ENCODE measurements at regions not wholly inside any gene's neighbourhood (a gene's known extent, or its start where the extent isn't known, plus 50 kb on each side); places are given as distances from the start of the nearest gene placed in this dataset.

DNA sequence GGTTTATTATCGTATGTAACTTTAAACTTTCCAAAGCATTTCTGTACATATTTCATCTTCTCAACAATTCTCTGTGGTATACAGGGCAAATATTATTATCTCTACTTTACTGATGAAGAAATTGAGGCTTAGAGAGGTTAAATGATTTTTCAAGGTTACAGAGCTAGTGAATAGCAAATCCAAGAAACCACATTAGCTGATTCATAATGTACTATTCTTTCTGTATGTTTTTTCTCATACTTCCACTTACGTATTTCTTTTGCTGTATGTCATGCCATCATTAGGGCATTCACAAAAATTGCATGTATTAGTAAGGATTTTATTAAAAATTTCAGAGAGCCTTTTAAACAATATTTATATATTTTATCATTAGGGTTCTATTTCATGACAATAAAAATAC is 372.4 kb upstream of the DMAC1 start:
- 81% methylated on average over 2 of the region's 2 CpGs for WGBS
- no peak for TF ChIP-seq RAD21 (IDR thresholded peaks at IDR 0.05)
- no peak for TF ChIP-seq EGR1 (IDR thresholded peaks at IDR 0.05; ENCODE audit: low read depth in 2 of 2)
- TF ChIP-seq FOXA2 (IDR thresholded peaks at IDR 0.05) = no peak
- no peak for TF ChIP-seq JUND (IDR thresholded peaks at IDR 0.05)
- TF ChIP-seq, protein P1, sequence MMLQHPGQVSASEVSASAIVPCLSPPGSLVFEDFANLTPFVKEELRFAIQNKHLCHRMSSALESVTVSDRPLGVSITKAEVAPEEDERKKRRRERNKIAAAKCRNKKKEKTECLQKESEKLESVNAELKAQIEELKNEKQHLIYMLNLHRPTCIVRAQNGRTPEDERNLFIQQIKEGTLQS (IDR thresholded peaks at IDR 0.05) = no peak
- no peak for TF ChIP-seq NR2F2 (IDR thresholded peaks at IDR 0.05)
- TF ChIP-seq, protein P2, sequence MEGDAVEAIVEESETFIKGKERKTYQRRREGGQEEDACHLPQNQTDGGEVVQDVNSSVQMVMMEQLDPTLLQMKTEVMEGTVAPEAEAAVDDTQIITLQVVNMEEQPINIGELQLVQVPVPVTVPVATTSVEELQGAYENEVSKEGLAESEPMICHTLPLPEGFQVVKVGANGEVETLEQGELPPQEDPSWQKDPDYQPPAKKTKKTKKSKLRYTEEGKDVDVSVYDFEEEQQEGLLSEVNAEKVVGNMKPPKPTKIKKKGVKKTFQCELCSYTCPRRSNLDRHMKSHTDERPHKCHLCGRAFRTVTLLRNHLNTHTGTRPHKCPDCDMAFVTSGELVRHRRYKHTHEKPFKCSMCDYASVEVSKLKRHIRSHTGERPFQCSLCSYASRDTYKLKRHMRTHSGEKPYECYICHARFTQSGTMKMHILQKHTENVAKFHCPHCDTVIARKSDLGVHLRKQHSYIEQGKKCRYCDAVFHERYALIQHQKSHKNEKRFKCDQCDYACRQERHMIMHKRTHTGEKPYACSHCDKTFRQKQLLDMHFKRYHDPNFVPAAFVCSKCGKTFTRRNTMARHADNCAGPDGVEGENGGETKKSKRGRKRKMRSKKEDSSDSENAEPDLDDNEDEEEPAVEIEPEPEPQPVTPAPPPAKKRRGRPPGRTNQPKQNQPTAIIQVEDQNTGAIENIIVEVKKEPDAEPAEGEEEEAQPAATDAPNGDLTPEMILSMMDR (IDR thresholded peaks at IDR 0.05; ENCODE audit: low read depth, low read length, missing input control) = no peak
- H3K4me3 ChIP-seq (ENCODE audit: low read depth in 1 of 3, low read length in 3 of 3) = no peak overlapping the region
- H3K36me3 ChIP-seq (ENCODE audit: control insufficient read depth in 4 of 4, insufficient read depth in 3 of 4, low read depth in 1 of 4, low read length in 3 of 4) = no peaks in the 10 kb centered on the region
- no peak overlapping the region for H3K9ac ChIP-seq (ENCODE audit: low read depth in 1 of 2, low read length in 2 of 2)
- H3K27ac ChIP-seq (ENCODE audit: low read depth in 1 of 2, low read length in 2 of 2) = no peak overlapping the region
- DNase-seq (ENCODE audit: low spot score) = no peak
- peaks cover 0 to 2% (median 0%) of the 10 kb centered on the region in 4 donors for H3K27me3 ChIP-seq (ENCODE audit: control insufficient read depth in 4 of 4, insufficient read depth in 4 of 4, low read length in 3 of 4)
- no peaks in the 10 kb centered on the region for H3K9me3 ChIP-seq (ENCODE audit: control insufficient read depth in 4 of 4, low read length in 3 of 4)
- no peaks in the 10 kb centered on the region for H3K4me1 ChIP-seq (ENCODE audit: control insufficient read depth in 4 of 4, insufficient read depth in 4 of 4, low read length in 3 of 4)

DNA sequence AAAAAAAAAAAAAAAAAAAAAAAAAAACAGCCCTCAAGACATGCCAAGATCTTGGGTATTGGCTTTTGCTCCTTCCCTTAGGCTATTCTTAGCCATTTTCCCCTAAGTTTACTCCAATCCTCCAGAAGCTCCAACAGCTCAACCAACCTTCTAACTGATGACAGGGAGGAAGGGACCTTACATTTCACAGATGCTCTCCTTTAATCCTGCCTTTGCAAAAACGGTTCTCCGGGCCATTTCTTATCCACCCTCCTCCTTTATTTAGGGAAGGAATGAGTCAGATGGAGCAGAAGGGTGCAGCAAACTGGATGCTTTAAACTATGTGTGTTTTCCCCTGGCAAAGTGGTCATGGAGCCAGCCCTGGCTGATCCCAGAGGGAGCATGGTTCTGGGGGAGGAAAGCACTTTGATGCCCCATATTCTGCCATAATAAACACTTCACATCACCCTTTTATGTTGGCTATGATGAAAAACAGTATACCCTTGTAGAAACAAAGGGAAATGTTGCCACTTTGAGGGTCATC is 369.4 kb upstream of the DMAC1 start:
- no peak overlapping the region for H3K4me3 ChIP-seq (ENCODE audit: low read depth in 1 of 3, low read length in 3 of 3)
- TF ChIP-seq, protein P3, sequence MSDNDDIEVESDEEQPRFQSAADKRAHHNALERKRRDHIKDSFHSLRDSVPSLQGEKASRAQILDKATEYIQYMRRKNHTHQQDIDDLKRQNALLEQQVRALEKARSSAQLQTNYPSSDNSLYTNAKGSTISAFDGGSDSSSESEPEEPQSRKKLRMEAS (IDR thresholded peaks at IDR 0.05) = no peak
- TF ChIP-seq, protein P4, sequence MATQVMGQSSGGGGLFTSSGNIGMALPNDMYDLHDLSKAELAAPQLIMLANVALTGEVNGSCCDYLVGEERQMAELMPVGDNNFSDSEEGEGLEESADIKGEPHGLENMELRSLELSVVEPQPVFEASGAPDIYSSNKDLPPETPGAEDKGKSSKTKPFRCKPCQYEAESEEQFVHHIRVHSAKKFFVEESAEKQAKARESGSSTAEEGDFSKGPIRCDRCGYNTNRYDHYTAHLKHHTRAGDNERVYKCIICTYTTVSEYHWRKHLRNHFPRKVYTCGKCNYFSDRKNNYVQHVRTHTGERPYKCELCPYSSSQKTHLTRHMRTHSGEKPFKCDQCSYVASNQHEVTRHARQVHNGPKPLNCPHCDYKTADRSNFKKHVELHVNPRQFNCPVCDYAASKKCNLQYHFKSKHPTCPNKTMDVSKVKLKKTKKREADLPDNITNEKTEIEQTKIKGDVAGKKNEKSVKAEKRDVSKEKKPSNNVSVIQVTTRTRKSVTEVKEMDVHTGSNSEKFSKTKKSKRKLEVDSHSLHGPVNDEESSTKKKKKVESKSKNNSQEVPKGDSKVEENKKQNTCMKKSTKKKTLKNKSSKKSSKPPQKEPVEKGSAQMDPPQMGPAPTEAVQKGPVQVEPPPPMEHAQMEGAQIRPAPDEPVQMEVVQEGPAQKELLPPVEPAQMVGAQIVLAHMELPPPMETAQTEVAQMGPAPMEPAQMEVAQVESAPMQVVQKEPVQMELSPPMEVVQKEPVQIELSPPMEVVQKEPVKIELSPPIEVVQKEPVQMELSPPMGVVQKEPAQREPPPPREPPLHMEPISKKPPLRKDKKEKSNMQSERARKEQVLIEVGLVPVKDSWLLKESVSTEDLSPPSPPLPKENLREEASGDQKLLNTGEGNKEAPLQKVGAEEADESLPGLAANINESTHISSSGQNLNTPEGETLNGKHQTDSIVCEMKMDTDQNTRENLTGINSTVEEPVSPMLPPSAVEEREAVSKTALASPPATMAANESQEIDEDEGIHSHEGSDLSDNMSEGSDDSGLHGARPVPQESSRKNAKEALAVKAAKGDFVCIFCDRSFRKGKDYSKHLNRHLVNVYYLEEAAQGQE (IDR thresholded peaks at IDR 0.05) = no peak
- no peak for TF ChIP-seq SP1 (IDR thresholded peaks at IDR 0.05)
- TF ChIP-seq RAD21 (IDR thresholded peaks at IDR 0.05) = no peak
- no peak for TF ChIP-seq FOXA1 (IDR thresholded peaks at IDR 0.05)
- TF ChIP-seq JUND (IDR thresholded peaks at IDR 0.05) = no peak
- TF ChIP-seq, protein P1 (IDR thresholded peaks at IDR 0.05) = no peak
- no peak for TF ChIP-seq EGR1 (IDR thresholded peaks at IDR 0.05; ENCODE audit: low read depth in 2 of 2)
- no peak for TF ChIP-seq RXRA (IDR thresholded peaks at IDR 0.05)
- no peak for TF ChIP-seq FOXA2 (IDR thresholded peaks at IDR 0.05)
- TF ChIP-seq YY1 (IDR thresholded peaks at IDR 0.05) = no peak
- no peak for TF ChIP-seq GABPA (IDR thresholded peaks at IDR 0.05 in 1 of 2, conservative IDR thresholded peaks at IDR 0.05 in 1 of 2)
- TF ChIP-seq NR2F2 (IDR thresholded peaks at IDR 0.05) = no peak
- TF ChIP-seq TAF1 (conservative IDR thresholded peaks at IDR 0.05) = no peak
- no peak for TF ChIP-seq HNF4G (IDR thresholded peaks at IDR 0.05)
- no peak for TF ChIP-seq HNF4A (conservative IDR thresholded peaks at IDR 0.05)
- TF ChIP-seq, protein P2 (IDR thresholded peaks at IDR 0.05; ENCODE audit: low read depth, low read length, missing input control) = no peak
- no peaks in the 10 kb centered on the region for H3K36me3 ChIP-seq (ENCODE audit: control insufficient read depth in 4 of 4, insufficient read depth in 3 of 4, low read depth in 1 of 4, low read length in 3 of 4)
- WGBS = 50% methylated on average over 2 of the region's 2 CpGs
- no peak overlapping the region for H3K9ac ChIP-seq (ENCODE audit: low read depth in 1 of 2, low read length in 2 of 2)
- peaks cover 0 to 2% (median 0%) of the 10 kb centered on the region in 4 donors for H3K27me3 ChIP-seq (ENCODE audit: control insufficient read depth in 4 of 4, insufficient read depth in 4 of 4, low read length in 3 of 4)
- no peaks in the 10 kb centered on the region for H3K9me3 ChIP-seq (ENCODE audit: control insufficient read depth in 4 of 4, low read length in 3 of 4)
- H3K27ac ChIP-seq (ENCODE audit: low read depth in 1 of 2, low read length in 2 of 2) = no peak overlapping the region
- DNase-seq (ENCODE audit: low spot score) = no peak
- no peaks in the 10 kb centered on the region for H3K4me1 ChIP-seq (ENCODE audit: control insufficient read depth in 4 of 4, insufficient read depth in 4 of 4, low read length in 3 of 4)
